ENCODE measurements at regions not wholly inside any gene's neighbourhood (a gene's known extent, or its start where the extent isn't known, plus 50 kb on each side); places are given as distances from the start of the nearest gene placed in this dataset.

GRCh38 chr16:73737637-73738036 is 559.0 kb upstream of the PSMD7 start:
- DNase-seq: no peak

GRCh38 chr16:73735954-73736353 is 560.7 kb upstream of the PSMD7 start:
- DNase-seq: no peak

GRCh38 chr16:73735018-73735417 is 561.6 kb upstream of the PSMD7 start:
- DNase-seq: no peak

- no peak for DNase-seq
Measured at GRCh38 chr16:73732681-73733080, 563.9 kb upstream of the PSMD7 start.

GRCh38 chr16:73732143-73732542 is 564.5 kb upstream of the PSMD7 start:
- no peak for DNase-seq

GRCh38 chr16:73730481-73731090 is 566.0 kb upstream of the PSMD7 start:
- DNase-seq: no peak

GRCh38 chr16:73725156-73725555 is 571.5 kb upstream of the PSMD7 start:
- DNase-seq: no peak

- DNase-seq: no peak
Measured at GRCh38 chr16:73724503-73724902, 572.1 kb upstream of the PSMD7 start.

- no peak for DNase-seq
Measured at GRCh38 chr16:73717266-73717974, 579.2 kb upstream of the PSMD7 start.

- DNase-seq: no peak
Measured at GRCh38 chr16:73714976-73715375, 581.6 kb upstream of the PSMD7 start.

- no peak for DNase-seq
Measured at GRCh38 chr16:73713778-73714495, 582.7 kb upstream of the PSMD7 start.

GRCh38 chr16:73713251-73713650 is 583.4 kb upstream of the PSMD7 start:
- no peak for DNase-seq

GRCh38 chr16:73711406-73712080 is 585.1 kb upstream of the PSMD7 start:
- no peak for DNase-seq

GRCh38 chr16:73710526-73710925 is 586.1 kb upstream of the PSMD7 start:
- no peak for DNase-seq

- DNase-seq: no peak
Measured at GRCh38 chr16:73707863-73708262, 588.8 kb upstream of the PSMD7 start.

GRCh38 chr16:73703891-73704290 is 592.7 kb upstream of the PSMD7 start:
- DNase-seq: no peak

- DNase-seq: no peak
Measured at GRCh38 chr16:73697336-73697735, 599.3 kb upstream of the PSMD7 start.

GRCh38 chr16:73692861-73693260 is 603.8 kb upstream of the PSMD7 start:
- DNase-seq: no peak

- DNase-seq: no peak
Measured at GRCh38 chr16:73683804-73684203, 612.8 kb upstream of the PSMD7 start.

- no peak for DNase-seq
Measured at GRCh38 chr16:73672135-73672534, 624.2 kb upstream of the ZFHX3 start.

GRCh38 chr16:73670836-73671820 is 623.2 kb upstream of the ZFHX3 start:
- no peak for DNase-seq

- DNase-seq: no peak
Measured at GRCh38 chr16:73669535-73670274, 621.8 kb upstream of the ZFHX3 start.
